Stomach (tissue), 8 donors: ENCODE measurements at regions not wholly inside any gene's neighbourhood (a gene's known extent, or its start where the extent isn't known, plus 50 kb on each side); places are given as distances from the start of the nearest gene placed in this dataset.
A peak's percentile ranks its signal among the peaks of the same experiment; 100 is the strongest.

ENCODE experiments used
- DNase-seq, 2 donors: peaks; one replicate each; pipeline versions ENCODE4 v3.0.0 to v3.0.0-alpha.2; 2013 to 2019
- H3K27ac ChIP-seq, 5 donors: fragments of 200-600 bp in 4 of 5; sonication (generic) in 4 of 5; one replicate each; pipeline ENCODE4 v1.5.1; 2013 to 2019; ENCODE audit warnings: mild to moderate bottlenecking in 1 of 5, moderate library complexity in 1 of 5
- H3K27me3 ChIP-seq, 3 donors: fragments of 200-600 bp; sonication (generic); one replicate each; pipeline ENCODE4 v1.5.1; 2017 to 2019; ENCODE audit warnings: mixed run types in 1 of 3
- H3K36me3 ChIP-seq, 4 donors: fragments of 200-600 bp; sonication (generic); 1 replicate in 3 of 4; 2 replicates in 1 of 4; pipeline ENCODE4 v1.5.1; 2016 to 2019
- H3K4me1 ChIP-seq, 4 donors: fragments of 200-600 bp; sonication (generic); one replicate each; pipeline ENCODE4 v1.5.1; 2016 to 2019
- H3K4me3 ChIP-seq, 4 donors: fragments of 200-600 bp; sonication (generic) in 3 of 4; one replicate each; pipeline ENCODE4 v1.5.1; 2016 to 2019; ENCODE audit warnings: mild to moderate bottlenecking in 1 of 4
- H3K9me3 ChIP-seq, 4 donors: fragments of 200-600 bp; sonication (generic); one replicate each; pipeline ENCODE4 v1.5.1; 2016 to 2019
- CTCF ChIP-seq, 7 experiments: fragments of 450-650 bp in 4 of 7; fragments of 200-600 bp in 3 of 7; sonication (generic) in 3 of 7; IDR thresholded peaks; one replicate each; pipeline ENCODE4 v1.5.1; 2016 to 2019; ENCODE audit warnings: antibody characterized with exemption in 7 of 7, control low read depth in 2 of 7, mild to moderate bottlenecking in 1 of 7
- EP300 ChIP-seq: sonication (generic); formaldehyde crosslinking; IDR thresholded peaks from one replicate; pipeline ENCODE4 v1.6.1; 2017; ENCODE audit warnings: antibody characterized with exemption
- POLR2A ChIP-seq, 4 donors: fragments of 450-650 bp; IDR thresholded peaks; one replicate each; pipeline ENCODE4 v1.6.1; 2016; ENCODE audit warnings: antibody characterized with exemption in 4 of 4, control low read depth in 2 of 4, mild to moderate bottlenecking in 1 of 4, moderate library complexity in 1 of 4
- POLR2AphosphoS5 ChIP-seq, 3 donors: sonication (generic); formaldehyde crosslinking; IDR thresholded peaks; one replicate each; pipeline ENCODE4 v1.6.1; 2016; ENCODE audit warnings: antibody characterized with exemption in 3 of 3
- WGBS, 5 donors: extraction: QIAGEN DNeasy Blood & Tissue Kit in 3 of 5; methylation state at CpG; one replicate each; pipeline versions ENCODE4 v1.1.5 to v1.1.7; 2013 to 2018; 5-methylcytosine and 5-hydroxymethylcytosine counted together
- intact Hi-C: fragments of 100-400 bp; cut with DNase I; formaldehyde crosslinking; loops from one replicate; pipeline ENCODE4 v1.15.1; 2023; ENCODE audit warnings: low total_unique reads
- donor health status: healthy with polysubstance abuse.
- donor health status: Bipolar disorder and iron deficiency.
- donor health status: healthy.

DNA sequence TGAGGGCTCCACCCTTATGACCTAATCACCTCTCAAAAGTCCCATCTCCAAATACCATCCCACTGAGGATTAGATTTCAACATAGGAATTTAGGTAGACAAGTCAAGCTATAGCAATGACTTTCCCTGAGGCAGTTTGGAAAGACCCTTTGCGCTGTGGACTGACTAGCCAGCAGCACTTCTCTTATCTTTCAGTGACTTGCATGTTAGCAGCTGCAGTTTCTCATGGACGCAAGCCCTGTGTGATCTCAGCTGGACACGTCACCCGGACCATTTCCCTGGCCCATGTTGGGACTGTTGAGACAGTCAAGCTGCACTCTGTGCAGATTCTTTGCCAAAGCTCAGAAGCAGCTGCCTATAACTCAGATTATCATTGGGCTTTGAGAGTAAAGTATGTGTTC lies 408.1 kb upstream of the USP24 start:
- Histone ChIP-seq H3K4me1 (no peaks in the 10 kb centered on the region), H3K27ac (no peak overlapping the region), H3K36me3 (no peaks in the 10 kb centered on the region), H3K4me3 (no peak overlapping the region), H3K9me3 (peaks cover 0 to 11% (median 7%) of the 10 kb centered on the region in 4 donors), H3K27me3 (no peaks in the 10 kb centered on the region)
- peak in 1 of 2 donors; percentile 87 for DNase-seq
- WGBS, 5 donors: 54 to 77% (median 74%) methylated on average over 4 of the region's 4 CpGs
- intact Hi-C loops: no loop called here
- TF ChIP-seq POLR2AphosphoS5 (IDR thresholded peaks at IDR 0.05): peak in 2 of 3 donors; percentile 27 to 31
- no peak for TF ChIP-seq CTCF (IDR thresholded peaks at IDR 0.05)
- no peak for TF ChIP-seq POLR2A (IDR thresholded peaks at IDR 0.05)
- no peak for TF ChIP-seq EP300

GRCh38 chr1:55622074-55622473 lies 406.9 kb upstream of the USP24 start:
- DNase-seq: no peak
- H3K4me1 ChIP-seq: no peaks in the 10 kb centered on the region
- H3K27me3 ChIP-seq: no peaks in the 10 kb centered on the region
- H3K27ac ChIP-seq: no peak overlapping the region
- TF ChIP-seq POLR2AphosphoS5 (IDR thresholded peaks at IDR 0.05) (no peak), CTCF (IDR thresholded peaks at IDR 0.05) (no peak), POLR2A (IDR thresholded peaks at IDR 0.05) (no peak), EP300 (no peak)
- H3K36me3 ChIP-seq: no peaks in the 10 kb centered on the region
- no peak overlapping the region for H3K4me3 ChIP-seq
- H3K9me3 ChIP-seq: peaks cover 0 to 11% (median 7%) of the 10 kb centered on the region in 4 donors
- intact Hi-C loops: no loop called here
- 76 to 87% (median 80%) methylated on average over 1 of the region's 1 CpG for WGBS, 5 donors

GRCh38 chr1:55618199-55618598 lies 403.0 kb upstream of the USP24 start:
- peaks cover 0 to 10% (median 5%) of the 10 kb centered on the region in 4 donors for H3K9me3 ChIP-seq
- no peak for TF ChIP-seq EP300
- TF ChIP-seq POLR2A (IDR thresholded peaks at IDR 0.05): no peak
- TF ChIP-seq POLR2AphosphoS5 (IDR thresholded peaks at IDR 0.05): no peak
- TF ChIP-seq CTCF (IDR thresholded peaks at IDR 0.05): no peak
- H3K36me3 ChIP-seq: no peaks in the 10 kb centered on the region
- no peak overlapping the region for H3K27ac ChIP-seq
- intact Hi-C loops: no loop called here
- DNase-seq: no peak
- H3K4me3 ChIP-seq: no peak overlapping the region
- no peaks in the 10 kb centered on the region for H3K4me1 ChIP-seq
- WGBS, 5 donors: 72 to 92% (median 84%) methylated on average over 1 of the region's 1 CpG
- H3K27me3 ChIP-seq: no peaks in the 10 kb centered on the region

DNA sequence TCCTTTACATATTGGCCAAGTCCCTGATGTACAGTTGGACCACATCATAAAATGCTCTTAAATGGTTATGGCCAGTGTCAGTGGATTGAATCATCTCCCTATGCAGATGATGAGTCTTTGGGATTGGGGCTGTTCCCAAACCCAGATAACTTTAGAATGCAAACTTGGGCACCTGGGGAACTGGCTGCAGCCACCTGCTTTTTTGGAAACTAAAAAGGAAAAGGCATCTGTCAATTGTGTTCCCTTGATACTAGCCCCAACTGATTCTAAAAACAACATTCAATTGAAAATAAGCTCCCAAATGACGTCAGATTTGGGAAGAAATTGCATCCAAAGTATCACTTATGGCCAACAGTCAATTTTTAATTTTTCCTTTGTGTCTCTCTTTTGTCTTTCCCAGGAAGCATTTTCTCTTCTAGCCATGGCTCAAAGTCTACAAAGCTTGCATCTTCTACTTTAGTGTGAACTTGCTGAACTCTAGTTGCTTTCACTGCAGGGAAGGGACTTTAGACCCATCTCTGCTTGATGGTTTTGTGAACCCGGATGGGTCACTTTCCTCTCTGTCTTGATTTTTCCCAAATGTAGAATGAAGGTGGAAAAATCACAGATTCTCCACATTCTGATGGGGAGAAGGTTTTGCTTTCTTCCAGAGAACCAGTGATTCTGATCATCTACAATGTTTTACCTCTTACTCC lies 402.3 kb upstream of the USP24 start:
- Histone ChIP-seq H3K27me3 (no peaks in the 10 kb centered on the region), H3K36me3 (no peaks in the 10 kb centered on the region), H3K4me1 (no peaks in the 10 kb centered on the region), H3K4me3 (no peak overlapping the region), H3K9me3 (peaks cover 0 to 2% (median 0%) of the 10 kb centered on the region in 4 donors), H3K27ac (no peak overlapping the region)
- intact Hi-C loops: no loop called here
- DNase-seq: no peak
- WGBS, 5 donors: 73 to 82% (median 78%) methylated on average over 2 of the region's 2 CpGs
- TF ChIP-seq CTCF (IDR thresholded peaks at IDR 0.05) (no peak), EP300 (no peak), POLR2A (IDR thresholded peaks at IDR 0.05) (no peak)
